ENCODE measurements at regions not wholly inside any gene's neighbourhood (a gene's known extent, or its start where the extent isn't known, plus 50 kb on each side); places are given as distances from the start of the nearest gene placed in this dataset.

DNA sequence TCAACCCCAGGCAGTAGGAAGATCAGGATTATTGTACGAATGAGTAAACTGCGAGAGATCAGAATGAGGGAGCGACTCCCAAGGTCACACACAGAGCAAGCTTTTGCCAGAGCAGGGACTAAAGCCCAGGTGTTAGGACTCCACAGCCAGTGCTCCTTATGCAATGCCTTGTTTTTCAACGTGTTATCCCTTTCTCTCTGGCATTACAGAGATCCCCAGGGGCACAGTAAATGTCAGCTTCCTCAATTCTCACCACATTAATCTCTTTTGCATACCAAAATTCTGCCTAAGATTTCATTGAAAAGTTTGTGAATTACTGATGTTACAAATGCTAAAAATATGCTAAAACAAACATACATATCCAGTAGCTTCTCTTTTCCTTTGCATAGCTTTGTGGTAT is 68.1 kb upstream of the CES5A start:
- DNase-seq (ENCODE audit: low read depth), result no peak

DNA sequence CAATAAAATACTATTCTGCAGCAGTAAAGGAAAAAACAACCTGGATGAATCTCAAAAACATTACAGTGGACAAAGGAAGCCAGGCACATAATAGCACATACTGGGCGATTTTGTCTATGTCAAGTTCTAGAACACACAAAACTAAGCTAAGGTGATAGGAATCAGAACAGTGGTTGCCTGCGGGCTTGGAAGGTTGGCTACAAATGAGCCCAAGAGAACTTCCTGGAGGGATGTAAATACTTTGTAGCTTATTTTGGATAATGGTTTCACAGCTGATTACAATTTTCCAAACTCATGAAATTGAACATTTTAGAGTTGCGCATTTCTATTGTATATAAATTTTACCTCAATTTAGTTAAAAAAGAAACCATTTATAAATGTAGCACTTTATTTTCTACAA is 67.6 kb upstream of the CES5A start:
- no peak for DNase-seq (ENCODE audit: low read depth)

DNA sequence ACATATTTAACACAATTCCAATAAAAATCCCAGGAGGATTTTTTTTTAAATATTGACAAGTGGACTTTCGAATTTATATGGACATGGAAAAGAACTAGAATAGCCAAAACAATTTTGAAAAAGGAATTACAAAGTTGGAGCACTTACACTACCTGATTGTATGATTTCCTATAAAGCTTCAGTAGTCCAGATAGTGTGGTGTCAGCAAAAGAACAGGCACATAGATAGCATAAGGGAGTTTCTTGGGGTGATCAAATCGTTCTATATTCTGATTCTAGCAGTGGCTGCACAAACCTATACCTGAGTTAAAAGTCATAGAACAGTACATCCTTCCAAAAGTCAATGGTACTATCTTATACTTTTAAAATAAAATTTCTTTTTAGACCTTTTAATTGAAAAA is 66.4 kb upstream of the CES5A start:
- no peak for DNase-seq (ENCODE audit: low read depth)

DNA sequence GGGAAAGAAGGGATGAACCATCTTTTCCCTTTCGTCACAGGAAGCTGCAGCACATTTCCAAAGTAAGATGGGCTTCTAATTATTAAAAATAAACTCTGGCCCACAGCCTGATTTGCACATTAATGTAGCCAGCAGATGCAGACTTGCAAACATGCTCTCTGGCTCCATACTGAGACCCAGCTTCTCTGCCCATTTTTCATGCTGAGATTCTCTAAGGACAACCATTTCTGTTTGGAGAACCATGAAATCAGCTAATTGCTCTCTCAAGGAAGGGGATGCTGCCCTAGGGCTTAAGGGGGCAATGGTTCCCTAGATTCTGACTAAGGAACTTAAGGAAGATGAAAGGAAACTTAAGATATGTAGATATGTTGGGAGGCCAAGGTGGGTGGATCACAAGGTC is 63.0 kb upstream of the CES5A start:
- DNase-seq (ENCODE audit: low read depth), result no peak

DNA sequence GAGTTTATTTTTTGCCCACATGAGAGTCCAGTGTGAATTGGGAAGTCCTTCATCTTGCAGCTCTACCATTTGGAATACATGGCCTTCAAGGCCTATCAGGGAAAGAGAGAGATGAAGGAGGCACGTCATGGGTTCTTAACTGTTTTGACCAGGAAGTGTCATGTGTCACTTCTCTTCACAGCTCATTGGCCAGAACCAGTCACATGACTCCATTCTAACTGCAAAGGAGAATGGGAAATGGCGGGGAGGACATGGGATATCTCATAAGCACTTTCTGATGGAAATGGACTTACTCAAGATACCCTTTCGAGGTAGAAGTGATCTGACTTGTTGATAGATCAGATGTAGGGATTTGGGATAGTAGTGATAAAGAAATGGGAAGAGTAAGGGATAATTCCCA is 57.9 kb upstream of the CES5A start:
- DNase-seq (ENCODE audit: low read depth), result no peak

DNA sequence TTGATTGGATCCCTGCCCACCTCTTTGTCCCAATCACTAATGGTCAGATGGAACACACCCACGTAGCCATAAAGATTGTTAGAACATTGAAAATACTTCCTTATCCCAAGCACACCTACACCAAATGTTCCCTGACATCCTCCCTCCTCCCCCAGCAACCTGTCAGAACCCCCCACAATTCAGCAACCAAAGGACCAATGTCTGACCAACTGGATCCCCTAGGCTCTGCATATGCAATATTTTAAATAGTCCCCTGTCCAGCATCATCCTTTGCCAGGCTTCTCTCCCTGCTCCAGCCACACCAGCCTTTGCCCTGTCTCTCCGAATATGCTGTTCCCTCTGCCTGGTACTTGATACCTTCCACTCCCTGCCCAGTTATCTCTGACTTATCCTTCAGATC is 54.9 kb upstream of the CES5A start:
- no peak for DNase-seq (ENCODE audit: low read depth)

DNA sequence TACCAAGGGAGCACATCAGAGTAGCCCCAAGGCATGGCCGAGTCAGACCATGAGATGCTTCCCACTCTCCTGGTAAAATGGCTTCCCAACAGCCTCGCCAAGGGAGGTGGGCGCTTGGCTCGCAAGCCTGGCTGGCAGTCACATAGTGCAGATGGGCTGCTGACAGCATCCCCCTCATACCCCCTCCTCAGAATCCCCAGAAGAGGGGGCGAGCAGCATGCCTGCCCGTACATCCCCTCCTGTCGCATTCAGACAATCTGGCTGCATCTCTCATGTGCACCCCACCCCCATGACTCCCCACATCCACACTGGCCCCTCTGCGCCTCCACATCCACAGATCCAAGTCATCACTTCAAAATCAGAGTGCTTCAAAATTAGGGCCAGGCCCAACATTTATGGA is 54.0 kb upstream of the CES5A start:
- no peak for DNase-seq (ENCODE audit: low read depth)

DNA sequence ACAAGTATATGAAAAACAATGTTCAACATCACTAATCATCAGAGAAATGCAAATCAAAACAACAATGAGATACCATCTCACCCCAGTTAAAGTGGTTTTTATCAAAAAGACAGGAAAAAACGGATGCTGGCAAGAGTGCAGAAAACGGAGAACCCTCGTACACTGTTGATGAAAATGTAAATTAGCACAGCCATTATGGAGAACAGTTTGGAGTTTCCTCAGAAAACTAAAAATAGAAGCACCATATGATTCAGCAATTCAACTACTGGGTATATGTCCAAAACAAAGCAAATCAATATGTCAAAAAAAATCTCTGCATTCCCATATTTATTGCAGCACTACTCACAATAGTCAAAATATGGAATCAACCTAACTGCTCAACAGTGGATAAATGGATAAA is 50.1 kb upstream of the CES5A start:
- DNase-seq (ENCODE audit: low read depth), result no peak

Measured in non-pigmented ciliary epithelial cell (primary cell).